ENCODE measurements at regions not wholly inside any gene's neighbourhood (a gene's known extent, or its start where the extent isn't known, plus 50 kb on each side); places are given as distances from the start of the nearest gene placed in this dataset.

DNA sequence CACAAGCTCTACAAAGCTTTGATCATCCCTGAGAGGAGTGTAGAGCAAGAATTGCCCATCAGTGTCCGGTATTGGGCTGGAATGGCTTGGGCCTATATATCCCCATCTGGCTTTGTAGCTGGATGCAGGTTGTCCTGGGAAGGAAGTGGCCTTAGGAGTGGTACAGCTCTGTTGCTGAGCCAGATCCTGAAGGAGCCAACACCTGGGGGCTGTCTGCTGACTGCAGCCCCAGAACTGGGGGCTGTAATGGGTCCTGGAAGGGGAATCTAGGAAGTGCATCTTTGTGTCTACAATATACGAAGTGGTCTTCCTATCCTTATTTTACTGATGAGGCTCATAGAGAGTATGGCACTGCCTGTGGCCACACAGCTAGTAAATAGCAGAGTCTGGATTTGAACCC lies 145.9 kb downstream of the CDC5L start:
- DNase-seq, result no peak

DNA sequence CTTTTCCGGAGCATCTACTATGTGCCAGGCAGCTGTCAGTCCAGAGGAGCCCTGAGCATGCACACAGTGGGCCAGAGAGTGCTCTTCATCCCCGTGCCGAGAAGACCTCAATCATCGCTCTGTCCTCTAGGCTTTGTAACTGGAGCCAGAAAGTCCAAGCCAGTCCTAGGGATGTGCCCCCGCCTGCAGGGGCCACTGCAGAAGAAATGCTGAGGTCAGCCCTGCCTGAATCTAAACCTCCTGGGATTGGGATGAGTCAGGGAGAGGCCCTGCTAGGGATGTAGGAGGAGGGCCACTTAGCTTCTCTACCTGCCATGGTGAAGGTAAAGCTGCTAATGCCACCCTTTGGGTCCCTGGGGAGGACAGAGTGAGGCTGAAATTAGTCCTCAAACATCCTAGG lies 146.8 kb downstream of the CDC5L start:
- no peak for DNase-seq

DNA sequence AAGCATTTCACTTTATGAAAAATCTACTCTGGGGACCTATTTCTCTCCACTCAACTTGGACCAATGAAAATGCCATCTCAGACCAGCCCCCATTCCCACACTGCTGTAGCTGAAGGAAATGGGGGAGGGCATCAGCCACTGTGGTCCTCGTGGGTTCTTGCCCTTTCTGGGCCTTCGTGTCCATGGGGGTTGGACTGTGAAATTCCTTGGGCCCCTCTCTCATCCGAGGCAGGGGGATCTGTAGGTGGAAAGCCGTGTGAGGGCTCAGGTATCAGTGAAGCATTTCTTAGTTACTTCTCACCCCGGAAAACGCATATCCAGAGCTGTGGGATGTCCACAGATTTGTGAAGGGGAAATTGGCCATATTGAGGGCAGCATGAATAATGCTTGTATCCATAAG lies 147.9 kb downstream of the CDC5L start:
- no peak for DNase-seq

DNA sequence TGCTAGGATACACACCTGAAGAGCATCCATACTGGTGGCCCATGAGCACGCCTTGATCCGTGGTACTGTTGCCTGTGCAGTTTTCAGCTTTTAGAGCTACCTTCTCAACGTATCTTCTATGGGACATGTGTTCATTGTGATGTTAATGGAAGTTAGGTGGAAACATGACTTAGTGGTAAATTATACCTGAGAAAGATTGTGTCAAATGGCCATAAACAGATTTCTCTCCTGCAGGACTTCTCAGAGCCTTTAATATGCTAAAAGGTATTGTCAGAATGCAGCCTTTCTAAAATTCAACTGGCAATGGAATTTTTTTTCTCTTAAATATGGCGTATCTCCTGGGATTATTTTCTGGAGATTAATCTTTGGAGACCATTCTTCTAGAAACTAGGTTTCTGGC lies 148.5 kb downstream of the CDC5L start:
- no peak for DNase-seq

DNA sequence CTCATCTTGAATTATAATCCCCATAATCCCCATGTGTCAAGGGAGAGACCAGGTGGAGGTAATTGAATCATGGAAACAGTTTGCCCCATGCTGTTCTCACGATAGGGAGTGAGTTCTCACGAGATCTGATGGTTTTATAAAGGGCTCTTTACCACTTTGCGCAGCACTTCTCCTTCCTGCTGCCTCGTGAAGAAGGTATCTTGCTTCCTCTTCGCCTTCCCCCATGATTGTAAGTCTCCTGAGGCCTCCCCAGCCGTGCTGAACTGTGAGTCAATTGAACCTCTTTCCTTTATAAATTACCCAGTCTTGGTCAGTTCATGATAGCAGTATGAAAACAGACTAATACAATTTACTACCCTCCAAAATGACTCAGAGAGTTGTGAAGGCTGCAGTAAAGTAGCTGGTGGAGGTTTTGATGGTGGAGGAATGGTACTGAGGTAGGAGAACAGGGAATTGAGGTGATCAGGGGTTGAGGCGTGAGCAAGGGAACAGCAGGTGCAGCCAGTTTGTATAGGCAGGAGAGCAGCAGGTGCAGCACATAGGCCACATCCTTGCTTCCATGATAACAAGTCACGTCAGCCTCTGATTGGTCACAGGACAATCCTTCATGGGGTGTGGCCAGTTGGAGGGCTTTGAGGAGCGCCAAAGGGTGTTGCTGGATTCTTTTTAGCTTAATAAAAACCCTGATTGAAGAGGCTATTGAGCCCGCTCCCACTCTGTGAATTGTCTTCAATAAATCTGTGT lies 150.0 kb downstream of the CDC5L start:
- no peak for DNase-seq

DNA sequence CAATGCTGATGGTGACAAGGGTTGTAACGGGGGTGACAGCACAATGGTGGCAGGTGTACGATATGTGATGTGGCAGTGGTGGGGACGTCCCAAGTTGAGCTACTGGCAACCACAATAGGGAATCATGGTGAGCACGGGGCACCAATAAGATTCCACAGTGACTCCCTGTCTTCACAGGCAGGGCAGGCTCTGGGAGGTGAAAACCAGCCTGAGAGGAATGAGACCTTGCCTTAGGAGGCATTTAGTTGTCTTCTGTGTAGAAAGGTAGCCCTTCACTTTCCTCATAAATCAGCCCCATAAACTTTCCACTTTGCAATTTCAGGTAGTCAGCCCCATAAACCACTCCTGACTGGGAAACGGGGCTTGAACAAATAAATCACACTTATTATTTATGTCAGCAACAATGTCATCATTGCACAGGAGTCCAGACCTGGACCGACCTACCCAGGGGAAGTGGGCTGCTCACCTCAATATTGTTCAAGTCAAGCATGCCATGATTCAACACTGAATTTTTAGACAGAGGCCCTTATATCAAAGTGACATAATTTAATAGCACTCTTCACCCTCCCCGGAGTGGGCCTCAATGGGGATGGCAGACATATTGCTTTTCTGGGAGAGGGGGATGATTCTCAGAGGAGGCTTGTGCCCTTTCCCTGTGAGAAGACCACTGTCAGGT lies 150.8 kb downstream of the CDC5L start:
- DNase-seq, result no peak

DNA sequence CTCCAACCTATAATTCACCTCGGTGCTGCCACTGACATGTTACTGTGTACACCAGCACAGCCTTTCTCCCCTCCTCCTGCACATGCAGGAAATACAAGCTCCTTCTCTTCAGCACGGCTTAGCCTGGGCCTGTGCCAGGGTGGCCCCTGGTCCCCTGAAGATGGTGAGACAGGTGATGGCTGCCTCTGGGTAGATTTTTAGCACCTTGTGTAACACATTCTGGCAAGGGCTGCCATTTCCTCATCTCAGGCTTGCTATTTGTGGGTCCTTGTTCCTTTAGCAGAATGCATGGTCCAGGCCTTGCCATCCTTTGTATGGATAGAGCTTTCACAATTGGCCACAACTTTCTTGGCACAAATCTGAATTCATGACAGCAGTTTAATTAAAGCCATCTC lies 151.3 kb downstream of the CDC5L start:
- no peak for DNase-seq

DNA sequence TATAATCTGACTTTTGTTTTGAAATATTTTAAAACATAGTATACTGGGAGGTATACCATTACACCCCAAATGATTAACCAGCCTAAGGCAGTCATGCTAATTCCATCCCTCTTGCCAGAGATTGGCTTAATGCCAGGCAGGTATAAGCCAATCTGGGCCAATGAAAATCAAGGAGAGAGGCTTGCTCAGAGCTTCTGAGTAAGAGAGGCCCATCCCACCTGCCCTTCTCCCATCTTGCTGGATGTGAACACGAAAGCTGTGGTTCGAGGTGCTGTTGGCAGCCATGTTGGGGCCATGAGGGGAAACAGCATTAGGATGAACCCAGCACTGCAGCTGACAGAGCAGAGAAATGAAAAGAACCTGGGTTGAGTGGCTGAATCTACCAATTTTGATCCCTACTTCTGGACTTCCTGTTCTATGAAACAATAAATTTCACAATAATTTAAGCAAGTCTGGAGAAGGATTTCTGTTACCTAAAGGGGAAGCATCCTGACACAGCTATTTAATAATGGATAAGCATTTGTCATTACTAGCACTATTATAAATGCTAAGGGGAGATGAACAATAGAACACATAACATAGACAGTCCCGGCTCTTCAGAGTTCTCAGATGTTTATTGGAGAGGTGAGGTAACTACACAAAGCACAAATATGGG lies 152.3 kb downstream of the CDC5L start:
- DNase-seq, result no peak

DNA sequence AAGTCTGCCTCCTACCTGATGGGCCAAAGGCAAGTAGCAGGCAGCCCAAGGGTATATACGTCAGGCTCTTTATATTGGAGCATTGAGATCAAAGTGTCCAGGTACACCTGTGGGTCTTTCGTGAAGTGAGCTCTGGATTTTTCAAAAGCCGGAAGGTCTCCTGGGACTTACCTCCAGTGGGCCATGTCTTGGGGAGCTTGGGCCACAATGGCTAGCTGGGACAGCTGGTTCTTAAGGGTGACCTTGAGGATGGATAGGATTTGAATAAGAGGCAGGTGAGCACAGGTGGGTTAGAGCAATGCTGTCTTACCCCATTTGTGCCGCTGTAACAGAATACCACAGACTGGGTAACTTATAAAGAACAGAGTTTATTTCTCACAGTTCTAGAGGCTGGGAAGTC lies 153.4 kb downstream of the CDC5L start:
- no peak for DNase-seq

DNA sequence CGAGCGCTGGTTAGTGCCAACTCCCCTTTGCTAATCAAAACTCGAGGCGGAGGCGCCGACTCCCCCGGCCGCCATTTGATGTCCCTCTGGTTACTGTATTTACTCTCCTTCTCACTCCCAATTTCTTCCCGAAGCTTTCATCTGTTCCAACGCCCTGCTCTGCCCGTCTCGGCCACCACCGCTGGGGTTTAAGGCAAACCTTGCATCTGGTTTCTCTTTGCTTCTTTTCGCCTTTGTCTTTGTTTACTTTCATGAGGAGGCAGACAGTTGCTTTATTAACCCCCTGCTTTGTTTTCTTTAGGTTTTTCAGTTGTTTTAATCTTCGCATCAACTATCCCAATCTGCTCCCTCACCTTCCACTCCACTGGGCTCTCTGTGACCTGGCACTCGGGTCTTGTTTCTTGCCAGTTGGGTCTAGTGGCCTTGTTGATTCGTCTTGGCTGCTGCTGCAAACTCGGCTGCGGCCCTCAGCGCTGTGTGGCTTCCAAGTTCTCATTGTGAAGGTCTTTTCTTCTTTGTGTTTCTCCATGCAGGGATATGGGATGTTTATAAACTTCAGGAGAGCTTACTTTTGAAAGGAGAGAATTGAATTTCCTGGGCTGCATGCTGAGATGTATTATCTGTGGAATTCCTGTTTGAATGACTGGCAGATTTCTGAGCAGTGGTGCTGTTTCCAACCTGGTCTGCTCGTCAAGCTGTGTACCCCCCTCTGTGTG lies 155.1 kb downstream of the CDC5L start:
- no peak for DNase-seq

DNA sequence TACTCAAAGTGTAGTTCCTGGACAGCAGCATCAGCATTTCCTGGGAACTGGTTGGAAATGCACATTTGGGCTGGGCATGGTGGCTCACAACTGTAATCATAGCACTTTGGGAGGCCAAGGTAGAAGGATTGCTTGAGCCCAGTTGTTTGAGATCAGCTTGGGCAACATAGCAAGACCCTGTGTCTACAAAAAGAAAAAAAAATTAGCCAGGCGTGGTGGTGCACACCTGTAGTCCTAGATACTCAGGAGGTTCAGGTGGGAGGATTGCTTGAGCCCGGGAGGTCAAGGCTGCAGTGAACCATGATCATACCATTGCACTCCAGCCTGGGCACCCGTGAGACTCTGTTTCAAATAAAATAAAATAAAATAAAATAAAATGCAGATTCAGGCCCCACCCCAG lies 156.2 kb downstream of the CDC5L start:
- DNase-seq, result no peak

DNA sequence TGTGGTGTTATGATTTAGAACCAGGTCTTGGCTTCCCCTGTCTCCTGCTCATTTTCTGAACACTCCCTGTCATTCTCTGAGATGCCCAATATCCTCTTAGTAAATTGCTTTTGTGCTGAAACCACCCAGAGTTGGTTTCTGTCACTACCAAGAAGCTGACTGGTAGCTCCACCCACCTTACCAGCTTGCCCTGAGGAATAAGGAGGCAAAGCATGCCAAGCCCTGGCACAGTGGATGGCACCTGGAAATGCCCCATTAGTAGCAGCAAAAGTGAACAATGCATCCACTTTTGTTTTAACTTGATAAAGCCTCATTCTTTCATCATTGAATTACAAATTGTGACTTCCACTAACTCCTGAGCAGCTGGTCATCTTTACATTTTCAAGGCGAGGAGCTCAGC lies 157.7 kb downstream of the CDC5L start:
- no peak for DNase-seq

DNA sequence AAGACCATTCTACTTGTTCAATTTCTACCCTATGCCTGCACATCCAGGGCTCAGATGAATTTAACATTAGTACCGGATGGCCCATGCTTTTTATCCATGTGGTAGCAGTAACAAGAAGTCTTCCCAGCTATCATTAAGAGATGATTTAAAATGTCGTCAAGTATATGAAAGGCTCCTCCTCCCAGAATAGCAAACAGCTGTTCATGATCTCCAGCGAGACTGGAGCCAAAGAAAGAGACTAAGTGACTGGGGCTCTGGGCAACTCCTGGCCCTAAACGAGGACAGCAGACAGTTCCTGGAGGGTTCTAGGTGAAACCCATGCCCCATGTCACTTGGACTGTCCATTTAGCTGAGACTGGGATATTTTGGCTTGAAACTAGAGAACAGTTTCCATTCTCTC lies 160.8 kb downstream of the CDC5L start:
- no peak for DNase-seq

DNA sequence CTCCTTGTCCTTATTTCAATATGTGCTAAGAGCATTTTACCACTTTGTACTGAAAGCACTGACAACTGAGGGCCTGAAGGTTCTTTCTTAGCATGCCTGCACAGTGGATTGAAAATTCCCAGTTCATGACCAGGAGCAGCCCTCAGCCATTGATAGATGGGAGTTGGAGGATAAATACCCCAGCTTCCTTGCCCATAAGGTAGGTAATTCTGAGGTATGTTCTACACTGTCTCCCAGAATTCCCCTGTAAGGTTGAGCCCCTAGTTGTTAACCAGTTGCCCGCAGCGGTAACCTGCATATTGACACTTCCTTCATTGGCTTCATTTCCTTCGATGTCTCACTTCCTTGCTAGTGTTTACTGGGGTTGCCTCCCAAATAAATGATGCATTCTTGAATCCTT lies 162.0 kb downstream of the CDC5L start:
- DNase-seq, result no peak

DNA sequence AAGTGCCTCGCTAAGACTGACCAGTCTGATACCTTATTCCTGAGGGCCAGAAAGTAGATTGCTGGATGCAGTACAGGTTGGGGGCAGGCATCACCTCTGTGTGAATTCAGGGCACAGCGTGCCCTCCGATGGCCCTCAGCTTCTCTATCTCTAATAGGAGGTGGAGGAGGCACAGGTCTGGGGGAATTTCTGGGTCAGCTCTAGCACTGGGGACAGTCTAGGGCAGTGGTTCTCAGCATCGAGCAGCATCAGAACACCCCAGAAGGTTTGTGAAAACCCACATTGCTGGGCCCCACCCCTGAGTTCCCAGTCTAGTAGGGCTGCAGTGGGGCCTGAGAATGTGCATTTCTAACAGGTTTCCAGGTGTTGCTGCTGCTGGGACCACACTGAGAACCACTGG lies 166.7 kb downstream of the CDC5L start:
- DNase-seq, result no peak

DNA sequence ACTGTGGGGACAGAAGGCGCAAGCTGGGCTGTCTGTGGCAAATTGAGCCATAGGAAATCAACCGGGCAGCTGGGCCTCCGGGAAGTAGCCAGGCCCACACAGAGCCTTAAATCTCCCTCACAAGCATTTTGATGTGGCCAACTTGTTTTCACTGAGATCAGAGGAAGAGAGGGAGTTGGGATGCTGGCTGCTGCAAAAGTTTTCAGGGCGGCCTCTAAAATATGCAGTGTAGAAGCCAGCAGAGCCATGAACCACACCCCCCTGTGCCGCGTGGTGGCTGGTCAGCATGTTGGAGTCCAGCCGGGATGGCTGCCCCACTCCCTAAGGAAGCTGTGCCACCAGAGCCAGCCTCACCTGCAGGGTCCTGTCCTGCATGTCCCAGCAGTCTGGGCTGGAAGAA lies 167.4 kb downstream of the CDC5L start:
- DNase-seq, result no peak

DNA sequence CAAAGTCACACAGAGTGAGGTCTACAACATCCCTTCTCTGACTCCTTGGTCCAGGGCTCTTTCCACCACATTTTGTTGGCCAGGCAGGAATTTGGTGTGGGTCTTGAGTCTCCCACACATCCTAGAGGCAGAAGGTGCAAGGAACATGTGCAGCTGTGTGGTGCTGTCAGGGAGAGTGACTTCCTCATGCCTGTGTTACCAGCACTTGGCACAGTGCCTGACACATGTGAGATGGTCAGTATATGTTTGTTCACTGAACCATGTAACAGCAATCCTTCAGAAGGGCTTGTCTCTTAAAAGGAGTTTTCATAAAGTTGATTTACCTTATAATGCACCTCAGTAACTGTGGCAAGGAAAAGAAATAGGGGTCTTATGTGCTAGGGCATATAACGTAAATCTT lies 168.5 kb downstream of the CDC5L start:
- DNase-seq, result no peak

DNA sequence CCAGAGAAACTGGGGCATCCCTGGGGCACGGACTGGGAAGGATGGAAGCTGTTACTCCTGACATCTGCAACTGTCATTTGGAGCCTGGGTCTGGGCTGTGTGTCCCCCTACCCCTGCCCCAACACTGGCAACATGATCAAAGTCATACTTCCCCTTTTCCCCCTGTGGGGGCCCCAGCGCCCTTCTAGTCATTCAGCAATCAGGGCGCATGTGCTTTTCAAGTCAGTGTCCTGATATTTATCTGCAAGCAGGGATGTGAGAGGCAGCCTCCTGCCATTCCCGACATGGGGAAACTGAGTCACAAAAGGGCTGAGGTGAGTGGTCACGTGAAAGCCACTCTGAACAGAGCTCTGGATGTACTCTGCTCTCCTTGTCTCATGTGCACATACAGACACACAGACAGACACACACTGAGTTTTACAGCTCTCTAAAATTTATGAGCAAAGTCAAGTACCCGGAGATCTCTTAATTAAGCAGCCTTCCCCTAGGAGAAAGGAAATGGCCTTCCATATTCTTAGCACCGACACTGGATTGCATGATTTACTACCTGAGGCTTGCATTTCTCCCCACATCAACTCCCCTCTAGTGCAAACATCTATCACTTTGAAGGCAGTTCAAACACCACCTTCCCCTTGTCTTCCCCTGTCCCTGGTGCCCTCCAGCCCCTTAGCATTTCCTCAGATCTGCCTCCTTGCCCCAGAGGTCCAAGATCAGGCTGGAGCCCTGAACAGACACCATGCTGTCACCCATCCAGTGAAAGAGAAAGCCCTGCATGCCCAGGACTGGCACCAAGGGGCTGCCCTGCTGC lies 170.7 kb downstream of the CDC5L start:
- no peak for DNase-seq

DNA sequence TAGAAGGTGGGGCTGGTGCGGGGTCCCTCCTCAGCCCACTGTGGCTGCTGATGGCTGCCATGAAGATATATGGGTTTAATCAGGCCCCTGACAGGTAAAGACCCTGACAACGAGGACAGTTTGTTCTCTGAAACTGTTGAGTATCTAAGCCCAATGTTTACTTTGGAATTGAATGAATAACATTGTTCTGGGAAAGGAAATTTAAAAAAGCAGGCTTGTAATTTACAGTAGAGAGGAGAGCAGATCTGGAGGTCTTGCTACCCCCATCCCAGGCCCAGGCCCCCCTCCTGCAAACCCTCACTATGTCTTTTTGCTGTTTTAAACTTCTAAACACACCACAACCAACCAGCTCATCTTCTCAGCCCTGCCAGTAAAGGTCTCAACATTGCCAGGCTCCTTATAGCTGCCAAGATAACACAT lies 171.3 kb downstream of the CDC5L start:
- DNase-seq, result no peak

DNA sequence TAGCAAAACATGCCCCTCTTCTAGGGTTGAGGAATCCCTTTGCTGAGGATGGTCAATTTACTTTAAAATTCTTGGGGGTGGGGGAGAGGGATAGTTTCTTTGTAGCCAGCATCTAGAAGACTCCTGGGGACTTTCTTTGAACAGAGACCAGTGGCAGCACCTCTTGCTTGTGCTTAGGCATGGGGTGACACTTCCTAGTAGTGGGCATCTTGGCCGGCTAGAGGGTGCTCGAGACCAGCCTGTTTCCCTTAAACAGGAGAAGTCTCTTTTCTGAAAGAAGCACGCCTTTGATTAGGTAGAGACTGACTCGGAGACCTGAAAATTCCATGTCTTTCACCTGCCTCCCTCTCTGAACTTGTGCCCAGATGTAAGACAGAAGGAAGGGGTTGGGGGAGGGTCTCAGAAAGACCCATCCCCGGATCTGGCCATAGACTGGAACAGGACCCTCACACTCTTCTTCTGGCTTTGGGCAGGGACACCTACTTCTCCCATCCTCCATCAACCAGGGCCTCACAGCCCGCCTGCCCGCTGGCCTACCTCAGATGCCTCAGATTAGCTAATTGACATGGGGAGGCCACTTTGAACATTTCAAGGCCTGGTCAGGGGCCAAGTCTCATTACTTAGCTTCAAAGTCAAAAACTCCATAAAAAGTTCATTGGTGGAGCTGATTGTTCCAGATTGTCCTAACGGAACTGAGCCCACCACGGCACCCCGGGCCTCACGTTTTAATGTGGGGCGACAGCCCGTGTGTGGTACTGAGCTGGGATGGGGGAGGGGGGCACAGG lies 172.2 kb downstream of the CDC5L start:
- DNase-seq, result no peak

DNA sequence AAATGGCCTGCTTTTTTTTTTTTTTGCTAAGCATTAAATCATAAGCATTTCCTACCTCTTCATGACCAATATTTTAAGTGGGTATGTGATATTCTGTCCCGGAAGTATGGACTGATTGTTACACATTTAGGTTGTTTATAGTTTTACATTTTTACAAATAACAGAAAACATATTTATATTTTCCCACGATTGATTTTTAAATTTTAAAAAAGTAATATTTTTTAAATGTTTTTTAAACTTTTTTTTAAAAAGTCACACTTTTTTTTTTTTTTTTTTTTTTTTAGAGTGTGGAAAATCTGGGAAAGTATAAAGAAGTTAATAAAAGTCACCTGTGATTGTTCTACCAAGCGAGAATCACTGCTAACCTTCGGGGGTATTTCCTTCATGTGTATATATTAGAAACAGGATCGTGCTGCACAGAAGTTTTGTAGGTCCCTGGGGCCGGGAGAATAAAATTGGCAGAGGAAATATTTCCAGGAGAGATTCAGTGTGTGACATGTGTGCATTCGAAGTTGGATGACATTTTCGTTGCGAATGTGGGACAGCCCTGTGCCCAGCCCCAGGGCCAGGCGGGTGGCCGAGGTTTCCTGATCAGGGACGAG lies 173.1 kb downstream of the CDC5L start:
- DNase-seq, result no peak
